HG03354 (cell line): ENCODE measurements at regions not wholly inside any gene's neighbourhood (a gene's known extent, or its start where the extent isn't known, plus 50 kb on each side); places are given as distances from the start of the nearest gene placed in this dataset.

ENCODE experiments used
- ATAC-seq: cut with Tn5 transposase; IDR thresholded peaks from one replicate; pipeline ENCODE4 v1.9.1; 2021; ENCODE audit warnings: mild to moderate bottlenecking; ENCODE audit not compliant: unreplicated experiment, poor library complexity, severe bottlenecking

GRCh38 chr14:23694949-23695663 is 58.9 kb downstream of the DHRS2 start:
- ATAC-seq, result no peak

GRCh38 chr14:23695664-23695999 is 59.5 kb downstream of the DHRS2 start:
- no peak for ATAC-seq

DNA sequence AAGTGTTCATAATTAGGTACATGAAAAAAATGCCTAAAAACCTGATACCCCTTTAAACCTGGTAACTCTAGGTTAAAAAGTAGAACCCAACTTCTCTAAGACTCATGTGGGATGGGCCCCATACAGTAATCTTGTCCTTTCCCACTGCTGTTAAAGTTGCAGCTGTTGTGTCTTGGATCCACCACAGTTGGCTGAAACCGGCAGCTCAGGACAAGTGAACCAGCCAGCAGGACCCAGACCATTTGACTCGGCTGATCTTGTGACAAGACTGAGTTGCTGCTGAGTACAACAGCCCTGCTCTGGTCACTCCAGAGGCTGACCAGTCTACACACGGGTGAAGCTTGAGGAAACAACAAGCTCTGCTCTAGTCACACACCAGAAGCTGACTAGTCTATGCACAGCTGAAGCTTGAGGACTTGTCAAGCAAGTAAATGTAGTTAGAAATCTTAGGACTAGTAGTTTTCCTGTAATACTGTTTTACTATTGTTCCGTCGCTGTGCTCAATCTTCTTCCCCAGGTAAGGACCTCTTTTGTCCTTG is 60.6 kb downstream of the DHRS2 start:
- ATAC-seq, result no peak

- ATAC-seq, result no peak
These were observed 61.5 kb downstream of the DHRS2 start for GRCh38 chr14:23697680-23698079.

DNA sequence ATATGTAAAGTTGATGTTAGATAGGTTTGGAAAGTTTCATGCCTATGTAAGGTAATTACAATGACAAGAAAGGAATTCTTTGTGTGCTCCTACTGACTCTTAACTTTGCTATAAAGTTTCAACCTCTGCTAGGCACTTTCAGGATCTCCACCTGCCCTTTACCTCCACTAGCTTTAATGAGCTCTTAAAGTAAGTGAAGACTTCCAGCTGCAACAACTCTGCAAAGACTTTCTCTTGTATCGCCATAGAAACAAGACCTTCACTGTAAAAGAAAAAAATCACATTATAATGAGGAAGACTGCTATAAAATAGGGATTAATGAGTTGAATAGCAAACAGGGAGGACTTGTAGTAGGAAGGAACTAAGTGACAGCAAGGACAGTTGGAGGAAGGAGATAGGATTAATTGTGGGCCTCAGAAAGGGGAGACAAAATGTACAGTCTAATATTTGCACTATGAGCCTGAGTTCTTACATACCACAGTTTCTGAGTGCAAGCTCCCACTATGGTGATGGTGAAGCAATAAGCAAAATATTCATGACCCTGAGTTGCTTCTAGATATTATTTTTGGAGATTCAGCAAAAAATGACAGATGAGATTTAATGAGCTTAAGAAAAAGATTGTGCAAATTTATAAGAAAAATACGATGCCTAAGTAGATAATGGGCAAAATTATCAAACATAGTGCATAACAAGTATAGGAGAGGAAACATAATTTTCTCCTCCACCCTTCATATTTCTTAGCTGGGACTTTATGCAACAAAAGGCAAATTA is 66.7 kb downstream of the DHRS2 start:
- ATAC-seq, result no peak

DNA sequence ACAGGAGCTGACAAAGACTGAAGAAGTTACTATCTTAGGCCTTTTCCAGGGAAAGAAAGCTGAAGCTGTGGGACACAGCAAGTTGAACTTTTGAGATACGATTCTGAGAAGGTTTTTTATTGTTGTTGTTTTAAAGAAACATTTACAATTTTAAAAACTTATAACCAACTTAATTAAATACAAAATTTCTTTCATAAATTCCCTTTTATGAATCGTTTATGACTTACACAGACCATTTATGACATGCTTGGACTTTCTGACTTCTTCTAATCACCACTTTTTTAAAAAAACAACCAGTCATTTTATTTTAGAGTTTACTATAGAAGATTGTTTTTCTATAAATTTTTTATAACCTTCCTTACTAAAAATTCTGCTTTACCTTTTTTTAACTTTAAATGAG is 68.7 kb downstream of the DHRS2 start:
- no peak for ATAC-seq

DNA sequence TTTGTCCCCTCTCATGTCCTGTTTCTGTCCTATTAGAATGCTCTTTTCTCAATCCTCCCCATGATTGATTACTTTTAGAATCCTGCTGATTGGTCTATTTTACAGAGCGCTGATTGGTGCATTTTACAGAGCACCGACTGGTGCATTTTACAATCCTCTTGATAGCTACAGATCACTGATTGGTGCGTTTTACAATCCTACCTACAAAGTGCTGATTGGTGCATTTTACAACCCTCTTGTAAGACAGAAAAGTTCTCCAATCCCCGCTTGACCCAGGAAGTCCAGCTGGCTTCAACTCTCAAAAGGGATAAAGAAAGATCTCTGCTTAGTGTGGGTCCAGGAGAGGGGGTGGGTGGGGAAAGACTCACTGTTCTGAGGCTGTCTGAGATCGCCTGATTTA is 71.3 kb downstream of the DHRS2 start:
- no peak for ATAC-seq

DNA sequence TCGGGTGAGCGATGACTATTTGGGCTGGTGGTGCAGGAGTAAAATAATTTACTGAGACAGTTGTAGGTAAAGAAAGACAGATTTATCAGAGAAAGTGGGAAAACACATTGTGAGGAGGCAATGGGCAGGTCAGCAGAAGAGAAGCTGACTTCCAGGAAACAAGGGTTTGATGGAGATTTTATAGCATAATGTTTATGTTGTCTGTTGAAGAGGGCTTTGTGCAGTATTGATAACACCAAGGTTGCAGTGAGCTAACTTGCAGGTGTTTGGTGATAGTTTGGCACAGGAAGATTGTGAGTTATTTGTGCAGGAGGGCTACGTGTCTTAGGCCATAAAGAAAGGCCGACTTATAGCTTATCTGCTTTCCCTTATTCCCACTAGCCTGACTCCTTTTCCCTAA is 72.2 kb downstream of the DHRS2 start:
- no peak for ATAC-seq

DNA sequence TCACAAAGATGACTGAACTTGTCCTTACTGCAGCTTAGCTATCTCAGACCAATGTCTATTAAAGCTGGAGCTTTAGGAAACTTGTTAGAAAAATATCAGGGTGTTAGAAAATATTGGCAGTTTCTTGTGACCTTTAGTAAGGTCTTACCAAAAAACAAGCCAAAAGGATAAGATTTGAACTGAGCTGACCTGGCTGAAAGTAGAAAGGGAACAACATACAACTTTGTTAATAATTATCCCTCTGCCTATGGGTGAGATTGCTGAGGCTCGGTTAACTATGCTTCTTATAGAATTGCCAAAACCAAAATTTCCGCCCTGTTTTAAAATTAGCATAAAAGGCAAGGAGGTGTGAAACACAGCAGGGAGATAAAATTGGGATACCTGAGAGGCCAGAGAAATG is 73.8 kb downstream of the DHRS2 start:
- no peak for ATAC-seq

DNA sequence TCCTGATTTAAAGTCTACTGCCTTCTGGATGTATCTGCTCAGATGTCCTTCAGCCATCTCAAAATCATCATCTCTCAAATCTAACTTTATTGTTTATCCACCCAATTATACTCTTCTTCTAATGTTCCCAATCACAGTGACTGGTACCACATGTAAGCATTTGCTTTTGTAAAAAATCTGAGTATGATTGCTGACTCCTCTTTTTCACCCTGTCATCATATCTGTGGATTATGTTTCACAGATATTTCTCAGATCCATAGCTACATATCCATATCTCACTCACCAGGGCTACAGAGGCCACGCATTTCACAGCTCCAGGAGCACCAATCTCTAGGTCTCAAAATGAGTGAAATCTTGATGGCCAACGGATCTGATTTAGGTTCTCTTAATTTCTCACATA is 76.1 kb downstream of the DHRS2 start:
- no peak for ATAC-seq

GRCh38 chr14:23719225-23719985 is 83.2 kb downstream of the DHRS2 start:
- no peak for ATAC-seq

GRCh38 chr14:23722675-23723074 is 86.5 kb downstream of the DHRS2 start:
- ATAC-seq, result no peak

GRCh38 chr14:23723911-23724310 is 87.7 kb downstream of the DHRS2 start:
- no peak for ATAC-seq

DNA sequence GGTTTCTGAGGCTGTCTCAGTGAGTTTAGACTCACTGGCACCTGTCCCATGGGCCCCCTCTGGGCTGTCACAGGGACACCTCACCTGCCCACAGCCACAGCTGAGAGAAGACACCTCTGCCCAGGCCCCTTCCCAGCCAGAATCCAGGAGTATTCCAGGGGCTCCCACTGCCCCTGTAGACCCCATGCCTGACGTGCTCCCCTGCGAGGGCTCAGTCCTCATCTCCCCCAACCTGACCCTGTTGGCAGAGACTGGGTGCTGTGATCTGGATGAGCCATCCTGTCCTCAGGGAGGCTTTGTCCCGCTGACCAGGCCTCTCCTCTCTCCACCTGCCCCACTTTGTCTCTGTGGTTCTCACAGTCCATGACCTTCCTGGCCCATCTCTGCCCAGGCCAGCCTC is 89.4 kb downstream of the DHRS2 start:
- no peak for ATAC-seq

DNA sequence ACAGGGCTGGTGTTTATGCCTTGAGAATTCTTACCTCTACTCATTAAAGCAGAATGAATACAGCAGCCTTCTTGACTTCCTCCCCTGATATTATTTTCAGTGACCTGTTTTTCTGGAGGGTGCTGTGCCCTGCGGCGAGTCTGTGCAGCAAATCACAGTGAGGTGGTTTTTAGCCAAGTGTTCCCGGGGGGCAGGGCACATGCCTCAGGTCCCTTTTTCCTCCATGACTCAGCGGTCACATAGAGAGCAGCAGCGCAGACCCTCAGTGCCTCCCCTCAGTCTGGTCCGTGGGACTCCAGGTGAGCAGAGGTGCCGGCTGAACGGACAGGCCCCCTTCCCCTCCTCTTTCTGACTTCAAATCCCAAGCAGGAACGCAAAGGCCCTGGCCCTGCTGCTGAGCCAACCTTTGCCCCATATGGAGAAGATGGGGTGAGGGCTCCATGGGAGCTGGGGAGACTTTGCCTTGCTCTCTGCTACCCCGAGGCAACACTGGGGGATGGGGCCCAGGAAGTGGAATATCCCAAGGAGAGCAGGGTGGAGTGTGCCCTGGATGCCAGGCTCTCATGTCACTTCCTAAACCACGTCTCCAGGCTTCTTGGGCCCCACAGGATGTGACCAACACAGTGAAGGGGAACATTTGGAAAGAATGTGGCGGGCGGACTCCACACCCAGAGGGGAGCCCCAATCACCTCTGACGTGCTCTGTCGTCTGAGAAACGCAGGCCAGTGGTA is 90.0 kb downstream of the DHRS2 start:
- no peak for ATAC-seq

- no peak for ATAC-seq
These were observed 91.6 kb downstream of the DHRS2 start for GRCh38 chr14:23727566-23728335.

DNA sequence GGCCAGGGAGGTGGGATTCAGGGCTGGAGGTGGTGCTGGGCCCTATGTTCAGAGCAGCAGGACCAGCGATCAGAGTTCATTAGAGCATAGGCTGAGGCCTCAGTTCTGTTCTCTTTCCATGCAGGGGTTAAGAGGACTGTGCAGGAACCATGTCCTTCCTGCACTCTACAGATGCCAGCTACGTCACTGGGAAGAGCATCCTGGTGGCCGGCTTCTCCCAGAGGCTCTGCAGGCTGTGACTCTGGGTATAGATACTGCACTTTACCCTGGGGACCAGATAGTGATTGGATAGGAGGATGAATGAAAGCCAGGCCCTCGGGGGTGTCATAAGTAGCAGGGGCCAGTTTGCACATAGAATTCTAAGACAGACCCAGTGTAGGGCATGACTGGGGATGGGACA is 92.6 kb downstream of the DHRS2 start:
- ATAC-seq, result no peak

- ATAC-seq, result no peak
These were observed 93.7 kb downstream of the DHRS2 start for GRCh38 chr14:23729720-23730387.

DNA sequence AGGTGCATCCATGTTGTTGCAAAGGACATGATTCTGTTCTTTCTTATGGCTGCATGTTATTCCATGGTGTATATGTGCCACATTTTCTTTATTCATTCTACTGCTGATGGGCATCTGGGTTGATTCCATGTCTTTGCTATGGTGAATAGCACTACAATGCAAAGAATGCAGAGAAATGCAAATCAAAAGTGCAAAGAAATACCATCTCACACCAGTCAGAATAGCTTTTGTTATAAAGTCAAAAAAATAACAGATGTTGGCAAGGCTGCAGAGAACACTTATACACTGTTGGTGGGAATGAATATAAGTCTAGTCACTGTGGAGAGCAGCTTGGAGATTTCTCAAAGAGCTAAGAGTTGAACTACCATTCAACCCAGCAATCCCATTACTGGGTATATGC is 99.2 kb downstream of the DHRS2 start:
- ATAC-seq, result no peak
